GM12891 (cell line): ENCODE measurements at regions not wholly inside any gene's neighbourhood (a gene's known extent, or its start where the extent isn't known, plus 50 kb on each side); places are given as distances from the start of the nearest gene placed in this dataset.

Experiments used
- POLR2A ChIP-seq: IDR thresholded peaks from 2 replicates; pipeline ENCODE4 v1.6.1; 2011; ENCODE audit warnings: low read depth, low read length, control low read depth
- POLR2AphosphoS5 ChIP-seq: IDR thresholded peaks from 2 replicates; pipeline ENCODE4 v1.6.1; 2011; ENCODE audit warnings: low read depth, low read length, control low read depth

DNA sequence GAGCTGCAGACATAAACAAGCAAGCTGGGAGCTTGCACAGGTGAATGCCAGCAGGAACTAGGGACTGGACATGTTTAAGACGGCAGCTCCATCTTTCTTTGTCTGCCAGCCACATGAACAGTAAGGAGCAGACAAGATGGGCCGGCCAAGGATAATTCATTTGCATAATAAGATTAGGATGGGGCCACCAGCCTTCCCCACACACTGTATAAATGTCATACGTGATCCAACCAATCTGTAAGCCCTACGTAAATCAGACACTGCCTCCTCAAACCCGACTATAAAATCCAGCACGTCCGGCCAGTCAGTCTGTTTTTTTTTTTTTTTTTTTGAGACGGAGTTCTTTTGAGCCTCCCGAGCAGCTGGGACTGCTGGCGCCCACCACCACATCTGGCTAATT lies 75.6 kb upstream of the BOD1L1 start:
- no peak for TF ChIP-seq POLR2A
- no peak for TF ChIP-seq POLR2AphosphoS5
